ENCODE measurements at regions not wholly inside any gene's neighbourhood (a gene's known extent, or its start where the extent isn't known, plus 50 kb on each side); places are given as distances from the start of the nearest gene placed in this dataset.

- Histone ChIP-seq H3K27me3 (replicated peaks in 1 of 4; ENCODE audit: control extremely low read depth in 1 of 4, control insufficient read depth in 3 of 4, insufficient read depth in 4 of 4, low read length in 3 of 4) (no peaks in the 10 kb centered on the region), H3K4me3 (ENCODE audit: control extremely low read depth in 1 of 5, extremely low read depth in 1 of 5, insufficient read depth in 1 of 5, low read depth in 2 of 5, low read length in 4 of 5) (no peak overlapping the region), H3K27ac (ENCODE audit: low read length in 2 of 2) (no peak overlapping the region), H3K9me3 (ENCODE audit: control extremely low read depth in 1 of 3, control insufficient read depth in 2 of 3, insufficient read depth in 1 of 3, low read length in 2 of 3) (peaks cover 0 to 3% (median 0%) of the 10 kb centered on the region in 3 donors), H3K9ac (ENCODE audit: low read length) (no peak overlapping the region), H2AFZ (ENCODE audit: insufficient read depth, low read depth, low read length, poor library complexity, severe bottlenecking) (no peak overlapping the region), H3K4me2 (replicated peaks; ENCODE audit: low read depth, low read length, poor library complexity, severe bottlenecking) (no peak overlapping the region), H3K79me2 (ENCODE audit: control insufficient read depth, insufficient read depth, low read length) (no peaks in the 10 kb centered on the region), H3K4me1 (ENCODE audit: control insufficient read depth in 2 of 2, insufficient read depth in 2 of 2, low read length in 2 of 2) (no peaks in the 10 kb centered on the region), H4K20me1 (ENCODE audit: control insufficient read depth, insufficient read depth, low read length, poor library complexity, severe bottlenecking) (no peaks in the 10 kb centered on the region), H3K36me3 (replicated peaks in 1 of 2; ENCODE audit: control extremely low read depth in 1 of 2, control insufficient read depth in 1 of 2, extremely low read depth in 1 of 2, insufficient read depth in 2 of 2, low read length in 1 of 2) (no peaks in the 10 kb centered on the region)
- Mint-ChIP-seq H3K4me1 (no peaks in the 10 kb centered on the region), H3K4me3 (no peak overlapping the region), H3K27me3 (no peaks in the 10 kb centered on the region), H3K27ac (no peak overlapping the region), H3K9me3 (ENCODE audit: insufficient read depth) (no peaks in the 10 kb centered on the region)
- TF ChIP-seq CTCF (IDR thresholded peaks at IDR 0.05) (no peak), EZH2 (IDR thresholded peaks at IDR 0.05; ENCODE audit: borderline replicate concordance, insufficient read depth, low read depth, low read length, poor library complexity, severe bottlenecking) (no peak)
- ATAC-seq (ENCODE audit: low read depth) (no peak), DNase-seq (no peak)
- ChIA-PET POLR2A (no interaction called here), CTCF (no interaction called here)
- intact Hi-C loops (cut with micrococcal nuclease): no loop called here
- WGBS (ENCODE audit: insufficient coverage): 75% methylated on average over 1 of the region's 3 CpGs
Observed at GRCh38 chr10:64283621-64284020, 762.4 kb downstream of the REEP3 start.

GRCh38 chr10:64286533-64286932 is 765.3 kb downstream of the REEP3 start:
- no peaks in the 10 kb centered on the region for H3K9me3 ChIP-seq (ENCODE audit: control extremely low read depth in 1 of 3, control insufficient read depth in 2 of 3, insufficient read depth in 1 of 3, low read length in 2 of 3)
- H3K4me2 ChIP-seq (replicated peaks; ENCODE audit: low read depth, low read length, poor library complexity, severe bottlenecking): no peak overlapping the region
- H3K36me3 ChIP-seq (replicated peaks in 1 of 2; ENCODE audit: control extremely low read depth in 1 of 2, control insufficient read depth in 1 of 2, extremely low read depth in 1 of 2, insufficient read depth in 2 of 2, low read length in 1 of 2): no peaks in the 10 kb centered on the region
- Mint-ChIP-seq H3K27me3 (no peaks in the 10 kb centered on the region), H3K27ac (no peak overlapping the region), H3K9me3 (ENCODE audit: insufficient read depth) (no peaks in the 10 kb centered on the region), H3K4me1 (no peaks in the 10 kb centered on the region), H3K4me3 (no peak overlapping the region)
- H3K4me3 ChIP-seq (ENCODE audit: control extremely low read depth in 1 of 5, extremely low read depth in 1 of 5, insufficient read depth in 1 of 5, low read depth in 2 of 5, low read length in 4 of 5): no peak overlapping the region
- no peak for TF ChIP-seq EZH2 (IDR thresholded peaks at IDR 0.05; ENCODE audit: borderline replicate concordance, insufficient read depth, low read depth, low read length, poor library complexity, severe bottlenecking)
- TF ChIP-seq CTCF (IDR thresholded peaks at IDR 0.05): no peak
- CTCF ChIA-PET: no interaction called here
- H3K27ac ChIP-seq (ENCODE audit: low read length in 2 of 2): no peak overlapping the region
- H2AFZ ChIP-seq (ENCODE audit: insufficient read depth, low read depth, low read length, poor library complexity, severe bottlenecking): no peak overlapping the region
- POLR2A ChIA-PET: no interaction called here
- no peak overlapping the region for H3K9ac ChIP-seq (ENCODE audit: low read length)
- no CpG with 5 or more reads among the region's 2 CpGs for WGBS (ENCODE audit: insufficient coverage)
- no peaks in the 10 kb centered on the region for H3K27me3 ChIP-seq (replicated peaks in 1 of 4; ENCODE audit: control extremely low read depth in 1 of 4, control insufficient read depth in 3 of 4, insufficient read depth in 4 of 4, low read length in 3 of 4)
- intact Hi-C loops (cut with micrococcal nuclease): no loop called here
- ATAC-seq (ENCODE audit: low read depth): no peak
- no peaks in the 10 kb centered on the region for H3K4me1 ChIP-seq (ENCODE audit: control insufficient read depth in 2 of 2, insufficient read depth in 2 of 2, low read length in 2 of 2)
- no peaks in the 10 kb centered on the region for H3K79me2 ChIP-seq (ENCODE audit: control insufficient read depth, insufficient read depth, low read length)
- DNase-seq: no peak
- H4K20me1 ChIP-seq (ENCODE audit: control insufficient read depth, insufficient read depth, low read length, poor library complexity, severe bottlenecking): no peaks in the 10 kb centered on the region

Data from B cell (primary cell).